ENCODE measurements at regions not wholly inside any gene's neighbourhood (a gene's known extent, or its start where the extent isn't known, plus 50 kb on each side); places are given as distances from the start of the nearest gene placed in this dataset.

DNA sequence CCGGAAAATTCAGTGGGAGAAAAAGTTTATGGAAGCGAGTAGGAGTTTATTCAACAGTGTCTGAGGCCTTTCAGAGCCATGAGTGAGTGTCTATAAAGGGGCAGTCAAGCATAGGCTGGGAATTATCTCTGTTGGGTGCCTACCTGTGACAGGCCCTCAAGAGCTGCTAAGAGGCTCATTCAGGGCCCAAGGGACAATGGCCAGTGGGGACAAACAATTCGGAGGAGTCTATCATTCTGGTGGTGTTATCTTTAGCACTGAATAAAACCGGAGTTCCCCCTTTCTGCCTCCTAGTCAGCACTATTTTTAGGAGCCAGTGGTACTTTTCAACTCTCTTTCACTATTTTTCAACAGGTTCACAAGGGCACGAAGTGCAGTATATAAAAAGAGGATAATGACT, 89.5 kb upstream of the HTATIP2 start:
- no peaks in the 10 kb centered on the region for H3K36me3 Mint-ChIP-seq (ENCODE audit: low read depth)
- no peak overlapping the region for H3K4me3 Mint-ChIP-seq
- H3K4me1 Mint-ChIP-seq, result peaks cover 7% of the 10 kb centered on the region
- peaks cover 7% of the 10 kb centered on the region for H3K27me3 Mint-ChIP-seq (ENCODE audit: insufficient read depth, low read depth, poor library complexity)
- TF ChIP-seq EZH2 (IDR thresholded peaks at IDR 0.05; ENCODE audit: low read depth, unreplicated experiment) (no peak), EZH2phosphoT487 (IDR thresholded peaks at IDR 0.05; ENCODE audit: unreplicated experiment) (no peak), ZNF331 (CRISPR knock-in tag; IDR thresholded peaks at IDR 0.05; ENCODE audit: low read depth) (no peak), POLR2AphosphoS5 (IDR thresholded peaks at IDR 0.05; ENCODE audit: low read depth) (no peak), STAT1 (IDR thresholded peaks at IDR 0.05; ENCODE audit: unreplicated experiment) (no peak), CREB1 (CRISPR knock-in tag; IDR thresholded peaks at IDR 0.05; ENCODE audit: low read depth) (no peak), ZNF114 (CRISPR knock-in tag; IDR thresholded peaks at IDR 0.05) (no peak), JUNB (IDR thresholded peaks at IDR 0.05; ENCODE audit: unreplicated experiment) (no peak), NANOG (IDR thresholded peaks at IDR 0.05; ENCODE audit: borderline replicate concordance) (no peak)
- TF ChIP-seq, protein P1, sequence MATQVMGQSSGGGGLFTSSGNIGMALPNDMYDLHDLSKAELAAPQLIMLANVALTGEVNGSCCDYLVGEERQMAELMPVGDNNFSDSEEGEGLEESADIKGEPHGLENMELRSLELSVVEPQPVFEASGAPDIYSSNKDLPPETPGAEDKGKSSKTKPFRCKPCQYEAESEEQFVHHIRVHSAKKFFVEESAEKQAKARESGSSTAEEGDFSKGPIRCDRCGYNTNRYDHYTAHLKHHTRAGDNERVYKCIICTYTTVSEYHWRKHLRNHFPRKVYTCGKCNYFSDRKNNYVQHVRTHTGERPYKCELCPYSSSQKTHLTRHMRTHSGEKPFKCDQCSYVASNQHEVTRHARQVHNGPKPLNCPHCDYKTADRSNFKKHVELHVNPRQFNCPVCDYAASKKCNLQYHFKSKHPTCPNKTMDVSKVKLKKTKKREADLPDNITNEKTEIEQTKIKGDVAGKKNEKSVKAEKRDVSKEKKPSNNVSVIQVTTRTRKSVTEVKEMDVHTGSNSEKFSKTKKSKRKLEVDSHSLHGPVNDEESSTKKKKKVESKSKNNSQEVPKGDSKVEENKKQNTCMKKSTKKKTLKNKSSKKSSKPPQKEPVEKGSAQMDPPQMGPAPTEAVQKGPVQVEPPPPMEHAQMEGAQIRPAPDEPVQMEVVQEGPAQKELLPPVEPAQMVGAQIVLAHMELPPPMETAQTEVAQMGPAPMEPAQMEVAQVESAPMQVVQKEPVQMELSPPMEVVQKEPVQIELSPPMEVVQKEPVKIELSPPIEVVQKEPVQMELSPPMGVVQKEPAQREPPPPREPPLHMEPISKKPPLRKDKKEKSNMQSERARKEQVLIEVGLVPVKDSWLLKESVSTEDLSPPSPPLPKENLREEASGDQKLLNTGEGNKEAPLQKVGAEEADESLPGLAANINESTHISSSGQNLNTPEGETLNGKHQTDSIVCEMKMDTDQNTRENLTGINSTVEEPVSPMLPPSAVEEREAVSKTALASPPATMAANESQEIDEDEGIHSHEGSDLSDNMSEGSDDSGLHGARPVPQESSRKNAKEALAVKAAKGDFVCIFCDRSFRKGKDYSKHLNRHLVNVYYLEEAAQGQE (IDR thresholded peaks at IDR 0.05; ENCODE audit: unreplicated experiment), result no peak
- TF ChIP-seq, protein P2, sequence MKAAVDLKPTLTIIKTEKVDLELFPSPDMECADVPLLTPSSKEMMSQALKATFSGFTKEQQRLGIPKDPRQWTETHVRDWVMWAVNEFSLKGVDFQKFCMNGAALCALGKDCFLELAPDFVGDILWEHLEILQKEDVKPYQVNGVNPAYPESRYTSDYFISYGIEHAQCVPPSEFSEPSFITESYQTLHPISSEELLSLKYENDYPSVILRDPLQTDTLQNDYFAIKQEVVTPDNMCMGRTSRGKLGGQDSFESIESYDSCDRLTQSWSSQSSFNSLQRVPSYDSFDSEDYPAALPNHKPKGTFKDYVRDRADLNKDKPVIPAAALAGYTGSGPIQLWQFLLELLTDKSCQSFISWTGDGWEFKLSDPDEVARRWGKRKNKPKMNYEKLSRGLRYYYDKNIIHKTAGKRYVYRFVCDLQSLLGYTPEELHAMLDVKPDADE (IDR thresholded peaks at IDR 0.05), result no peak
- TF ChIP-seq, protein P3, sequence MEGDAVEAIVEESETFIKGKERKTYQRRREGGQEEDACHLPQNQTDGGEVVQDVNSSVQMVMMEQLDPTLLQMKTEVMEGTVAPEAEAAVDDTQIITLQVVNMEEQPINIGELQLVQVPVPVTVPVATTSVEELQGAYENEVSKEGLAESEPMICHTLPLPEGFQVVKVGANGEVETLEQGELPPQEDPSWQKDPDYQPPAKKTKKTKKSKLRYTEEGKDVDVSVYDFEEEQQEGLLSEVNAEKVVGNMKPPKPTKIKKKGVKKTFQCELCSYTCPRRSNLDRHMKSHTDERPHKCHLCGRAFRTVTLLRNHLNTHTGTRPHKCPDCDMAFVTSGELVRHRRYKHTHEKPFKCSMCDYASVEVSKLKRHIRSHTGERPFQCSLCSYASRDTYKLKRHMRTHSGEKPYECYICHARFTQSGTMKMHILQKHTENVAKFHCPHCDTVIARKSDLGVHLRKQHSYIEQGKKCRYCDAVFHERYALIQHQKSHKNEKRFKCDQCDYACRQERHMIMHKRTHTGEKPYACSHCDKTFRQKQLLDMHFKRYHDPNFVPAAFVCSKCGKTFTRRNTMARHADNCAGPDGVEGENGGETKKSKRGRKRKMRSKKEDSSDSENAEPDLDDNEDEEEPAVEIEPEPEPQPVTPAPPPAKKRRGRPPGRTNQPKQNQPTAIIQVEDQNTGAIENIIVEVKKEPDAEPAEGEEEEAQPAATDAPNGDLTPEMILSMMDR (conservative IDR thresholded peaks at IDR 0.05; ENCODE audit: low read depth in 2 of 2), result no peak
- TF ChIP-seq, protein P4, sequence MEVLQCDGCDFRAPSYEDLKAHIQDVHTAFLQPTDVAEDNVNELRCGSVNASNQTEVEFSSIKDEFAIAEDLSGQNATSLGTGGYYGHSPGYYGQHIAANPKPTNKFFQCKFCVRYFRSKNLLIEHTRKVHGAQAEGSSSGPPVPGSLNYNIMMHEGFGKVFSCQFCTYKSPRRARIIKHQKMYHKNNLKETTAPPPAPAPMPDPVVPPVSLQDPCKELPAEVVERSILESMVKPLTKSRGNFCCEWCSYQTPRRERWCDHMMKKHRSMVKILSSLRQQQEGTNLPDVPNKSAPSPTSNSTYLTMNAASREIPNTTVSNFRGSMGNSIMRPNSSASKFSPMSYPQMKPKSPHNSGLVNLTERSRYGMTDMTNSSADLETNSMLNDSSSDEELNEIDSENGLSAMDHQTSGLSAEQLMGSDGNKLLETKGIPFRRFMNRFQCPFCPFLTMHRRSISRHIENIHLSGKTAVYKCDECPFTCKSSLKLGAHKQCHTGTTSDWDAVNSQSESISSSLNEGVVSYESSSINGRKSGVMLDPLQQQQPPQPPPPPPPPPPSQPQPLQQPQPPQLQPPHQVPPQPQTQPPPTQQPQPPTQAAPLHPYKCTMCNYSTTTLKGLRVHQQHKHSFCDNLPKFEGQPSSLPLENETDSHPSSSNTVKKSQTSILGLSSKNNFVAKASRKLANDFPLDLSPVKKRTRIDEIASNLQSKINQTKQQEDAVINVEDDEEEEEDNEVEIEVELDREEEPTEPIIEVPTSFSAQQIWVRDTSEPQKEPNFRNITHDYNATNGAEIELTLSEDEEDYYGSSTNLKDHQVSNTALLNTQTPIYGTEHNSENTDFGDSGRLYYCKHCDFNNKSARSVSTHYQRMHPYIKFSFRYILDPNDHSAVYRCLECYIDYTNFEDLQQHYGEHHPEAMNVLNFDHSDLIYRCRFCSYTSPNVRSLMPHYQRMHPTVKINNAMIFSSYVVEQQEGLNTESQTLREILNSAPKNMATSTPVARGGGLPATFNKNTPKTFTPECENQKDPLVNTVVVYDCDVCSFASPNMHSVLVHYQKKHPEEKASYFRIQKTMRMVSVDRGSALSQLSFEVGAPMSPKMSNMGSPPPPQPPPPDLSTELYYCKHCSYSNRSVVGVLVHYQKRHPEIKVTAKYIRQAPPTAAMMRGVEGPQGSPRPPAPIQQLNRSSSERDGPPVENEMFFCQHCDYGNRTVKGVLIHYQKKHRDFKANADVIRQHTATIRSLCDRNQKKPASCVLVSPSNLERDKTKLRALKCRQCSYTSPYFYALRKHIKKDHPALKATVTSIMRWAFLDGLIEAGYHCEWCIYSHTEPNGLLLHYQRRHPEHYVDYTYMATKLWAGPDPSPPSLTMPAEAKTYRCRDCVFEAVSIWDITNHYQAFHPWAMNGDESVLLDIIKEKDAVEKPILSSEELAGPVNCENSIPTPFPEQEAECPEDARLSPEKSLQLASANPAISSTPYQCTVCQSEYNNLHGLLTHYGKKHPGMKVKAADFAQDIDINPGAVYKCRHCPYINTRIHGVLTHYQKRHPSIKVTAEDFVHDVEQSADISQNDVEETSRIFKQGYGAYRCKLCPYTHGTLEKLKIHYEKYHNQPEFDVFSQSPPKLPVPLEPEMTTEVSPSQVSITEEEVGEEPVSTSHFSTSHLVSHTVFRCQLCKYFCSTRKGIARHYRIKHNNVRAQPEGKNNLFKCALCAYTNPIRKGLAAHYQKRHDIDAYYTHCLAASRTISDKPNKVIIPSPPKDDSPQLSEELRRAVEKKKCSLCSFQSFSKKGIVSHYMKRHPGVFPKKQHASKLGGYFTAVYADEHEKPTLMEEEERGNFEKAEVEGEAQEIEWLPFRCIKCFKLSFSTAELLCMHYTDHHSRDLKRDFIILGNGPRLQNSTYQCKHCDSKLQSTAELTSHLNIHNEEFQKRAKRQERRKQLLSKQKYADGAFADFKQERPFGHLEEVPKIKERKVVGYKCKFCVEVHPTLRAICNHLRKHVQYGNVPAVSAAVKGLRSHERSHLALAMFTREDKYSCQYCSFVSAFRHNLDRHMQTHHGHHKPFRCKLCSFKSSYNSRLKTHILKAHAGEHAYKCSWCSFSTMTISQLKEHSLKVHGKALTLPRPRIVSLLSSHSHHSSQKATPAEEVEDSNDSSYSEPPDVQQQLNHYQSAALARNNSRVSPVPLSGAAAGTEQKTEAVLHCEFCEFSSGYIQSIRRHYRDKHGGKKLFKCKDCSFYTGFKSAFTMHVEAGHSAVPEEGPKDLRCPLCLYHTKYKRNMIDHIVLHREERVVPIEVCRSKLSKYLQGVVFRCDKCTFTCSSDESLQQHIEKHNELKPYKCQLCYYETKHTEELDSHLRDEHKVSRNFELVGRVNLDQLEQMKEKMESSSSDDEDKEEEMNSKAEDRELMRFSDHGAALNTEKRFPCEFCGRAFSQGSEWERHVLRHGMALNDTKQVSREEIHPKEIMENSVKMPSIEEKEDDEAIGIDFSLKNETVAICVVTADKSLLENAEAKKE (CRISPR knock-in tag; IDR thresholded peaks at IDR 0.05), result no peak
- ATAC-seq, result peak; percentile 45
- H3K4me2 ChIP-seq, result no peak overlapping the region
- H3K4me1 ChIP-seq (ENCODE audit: insufficient read depth), result no peaks in the 10 kb centered on the region
- no peak overlapping the region for H3K4me3 ChIP-seq
- no peaks in the 10 kb centered on the region for H3F3A ChIP-seq (replicated peaks; ENCODE audit: low read depth)
- H3K27me3 ChIP-seq (ENCODE audit: insufficient read depth), result no peaks in the 10 kb centered on the region
- H3K27ac ChIP-seq (ENCODE audit: low read depth), result no peak overlapping the region
- no peaks in the 10 kb centered on the region for H4K20me1 ChIP-seq (replicated peaks; ENCODE audit: insufficient read depth)
- H2AFZ ChIP-seq, result no peak overlapping the region; the same call in 1 of the 2 replicates
- no peak for DNase-seq (ENCODE audit: low spot score)
- no peaks in the 10 kb centered on the region for H3K79me2 ChIP-seq (replicated peaks; ENCODE audit: insufficient read depth)
- H3K27ac Mint-ChIP-seq, result no peak overlapping the region
- H3K9me3 Mint-ChIP-seq, result no peaks in the 10 kb centered on the region
- no peaks in the 10 kb centered on the region for H3K36me3 ChIP-seq (ENCODE audit: insufficient read depth)
- H3K9me2 ChIP-seq (ENCODE audit: insufficient read depth), result peaks cover 7% of the 10 kb centered on the region; the same call in 1 of the 2 replicates

Measured in GM23338 (cell line).